ENCODE measurements at regions not wholly inside any gene's neighbourhood (a gene's known extent, or its start where the extent isn't known, plus 50 kb on each side); places are given as distances from the start of the nearest gene placed in this dataset.

GRCh38 chr2:207449642-207450165, 80.1 kb upstream of the CREB1 start:
- no peak for DNase-seq (ENCODE audit: low spot score)

DNA sequence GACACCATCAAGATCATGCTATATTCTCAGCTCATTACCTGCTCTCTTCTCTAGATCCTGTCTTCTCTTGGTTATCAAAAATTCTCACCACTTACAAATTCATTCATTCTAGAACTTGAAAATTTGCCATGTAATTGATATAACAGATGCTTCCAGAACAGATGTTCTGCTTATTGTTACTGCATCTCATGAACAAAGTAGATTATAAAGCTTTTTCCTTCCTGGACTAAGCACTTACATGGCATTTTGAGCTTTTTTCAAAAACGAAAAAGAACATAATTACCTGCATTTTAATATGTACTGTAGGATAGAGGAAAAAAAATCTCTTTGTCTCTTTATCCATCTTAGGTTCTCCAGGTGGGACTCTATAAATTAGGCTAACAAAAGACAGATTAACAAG, 79.6 kb upstream of the CREB1 start:
- no peak for DNase-seq (ENCODE audit: low spot score)

GRCh38 chr2:207458582-207458981, 71.2 kb upstream of the CREB1 start:
- DNase-seq (ENCODE audit: low spot score): no peak

- no peak for DNase-seq (ENCODE audit: low spot score)
Observed at GRCh38 chr2:207459990-207460757, 69.6 kb upstream of the CREB1 start.

DNA sequence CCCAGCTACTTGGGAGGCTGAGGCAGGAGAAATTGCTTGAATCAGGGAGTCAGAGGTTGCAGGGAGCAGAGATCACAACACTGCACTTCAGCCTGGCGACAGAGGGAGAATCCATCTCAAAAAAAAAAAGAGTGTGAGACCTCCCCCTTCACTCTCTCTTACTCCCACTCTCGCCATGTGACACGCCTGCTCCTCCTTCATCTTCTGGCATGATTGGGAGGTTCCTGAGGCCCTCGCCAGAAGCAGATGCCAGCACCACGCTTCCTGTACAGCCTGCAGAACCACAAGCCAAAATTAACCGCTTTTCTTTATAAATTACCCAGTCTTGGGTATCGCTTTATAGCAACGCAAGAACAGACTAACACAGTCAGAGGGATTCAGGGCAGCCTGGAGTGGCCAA, 66.3 kb upstream of the CREB1 start:
- no peak for DNase-seq (ENCODE audit: low spot score)

DNA sequence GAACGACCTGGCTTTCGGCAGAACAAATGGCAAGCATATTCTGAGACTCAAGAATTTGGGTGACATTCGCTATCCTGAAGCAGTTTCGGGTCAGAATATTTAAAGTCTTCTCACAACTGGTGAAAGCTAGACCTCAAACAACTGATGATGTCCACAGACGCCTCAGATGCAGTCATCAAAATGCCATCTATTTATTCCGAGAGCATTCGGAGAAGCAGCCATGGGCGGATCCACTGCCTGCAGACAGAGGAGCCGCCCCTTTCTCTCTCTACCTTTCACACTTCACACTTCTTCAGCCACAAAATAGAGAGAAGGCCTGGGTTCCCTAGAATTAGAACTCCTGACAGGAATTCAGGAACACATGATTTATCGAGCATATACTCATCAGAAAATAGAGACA, 65.8 kb upstream of the CREB1 start:
- DNase-seq (ENCODE audit: low spot score): no peak

- no peak for DNase-seq (ENCODE audit: low spot score)
Observed at GRCh38 chr2:207465894-207466293, 63.9 kb upstream of the CREB1 start.

- DNase-seq (ENCODE audit: low spot score): no peak
Observed at GRCh38 chr2:207467716-207468347, 61.9 kb upstream of the CREB1 start.

DNA sequence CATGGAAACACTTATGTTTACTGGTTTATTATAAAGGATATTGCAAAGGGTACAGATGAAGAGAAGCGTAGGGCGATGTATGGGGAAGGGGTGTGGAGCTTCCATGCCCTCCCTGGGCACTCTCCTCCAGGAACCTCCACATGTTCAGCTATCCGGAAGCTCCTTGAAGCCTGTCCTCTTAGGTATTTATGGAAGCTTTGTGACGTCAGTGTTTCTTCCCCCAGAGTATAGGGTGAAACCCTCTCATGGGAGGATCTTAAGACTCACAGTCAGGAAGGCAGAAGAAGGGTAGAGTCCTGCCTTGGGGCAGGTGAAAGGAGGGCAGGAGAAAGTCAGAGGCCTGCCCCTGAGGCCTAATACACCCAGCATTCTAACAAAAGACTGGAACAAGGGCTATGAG, 61.3 kb upstream of the CREB1 start:
- DNase-seq (ENCODE audit: low spot score): no peak

GRCh38 chr2:207469451-207469850, 60.3 kb upstream of the CREB1 start:
- no peak for DNase-seq (ENCODE audit: low spot score)

- DNase-seq (ENCODE audit: low spot score): no peak
Observed at GRCh38 chr2:207469943-207470729, 59.6 kb upstream of the CREB1 start.

GRCh38 chr2:207471261-207471660, 58.5 kb upstream of the CREB1 start:
- no peak for DNase-seq (ENCODE audit: low spot score)

DNA sequence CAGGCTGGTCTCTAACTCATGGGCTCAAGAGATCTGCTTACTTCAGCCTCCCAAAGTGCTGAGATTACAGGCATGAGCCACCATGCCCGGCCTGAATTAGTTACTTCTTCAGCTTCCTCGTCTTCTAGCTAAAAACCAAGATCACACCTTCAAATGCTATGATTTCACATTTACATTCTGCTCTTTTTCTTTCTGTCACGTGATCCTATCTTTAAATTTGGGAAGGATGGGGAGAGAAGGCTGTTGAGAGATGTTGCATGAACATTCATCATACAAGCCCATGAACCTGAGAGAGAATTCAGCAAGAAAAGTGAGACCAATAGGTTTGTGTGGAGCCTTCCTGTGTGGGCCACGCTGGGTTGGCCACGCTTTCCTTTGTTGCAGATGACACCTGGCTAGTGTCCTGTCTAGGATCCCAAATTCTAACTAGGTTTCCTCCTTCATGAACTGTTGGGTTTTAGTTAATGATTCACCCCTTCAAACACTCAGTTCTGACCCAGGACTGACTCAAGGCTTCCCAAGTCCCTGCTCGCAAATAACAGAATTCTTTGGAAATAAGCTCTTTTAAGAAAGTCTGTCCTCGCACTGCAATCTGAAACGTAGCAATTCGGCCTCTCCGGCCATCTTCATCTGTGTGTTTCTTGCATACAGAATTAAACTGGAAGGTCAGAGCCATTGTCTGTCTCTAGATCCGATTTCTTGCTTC, 57.3 kb upstream of the CREB1 start:
- DNase-seq (ENCODE audit: low spot score): no peak

DNA sequence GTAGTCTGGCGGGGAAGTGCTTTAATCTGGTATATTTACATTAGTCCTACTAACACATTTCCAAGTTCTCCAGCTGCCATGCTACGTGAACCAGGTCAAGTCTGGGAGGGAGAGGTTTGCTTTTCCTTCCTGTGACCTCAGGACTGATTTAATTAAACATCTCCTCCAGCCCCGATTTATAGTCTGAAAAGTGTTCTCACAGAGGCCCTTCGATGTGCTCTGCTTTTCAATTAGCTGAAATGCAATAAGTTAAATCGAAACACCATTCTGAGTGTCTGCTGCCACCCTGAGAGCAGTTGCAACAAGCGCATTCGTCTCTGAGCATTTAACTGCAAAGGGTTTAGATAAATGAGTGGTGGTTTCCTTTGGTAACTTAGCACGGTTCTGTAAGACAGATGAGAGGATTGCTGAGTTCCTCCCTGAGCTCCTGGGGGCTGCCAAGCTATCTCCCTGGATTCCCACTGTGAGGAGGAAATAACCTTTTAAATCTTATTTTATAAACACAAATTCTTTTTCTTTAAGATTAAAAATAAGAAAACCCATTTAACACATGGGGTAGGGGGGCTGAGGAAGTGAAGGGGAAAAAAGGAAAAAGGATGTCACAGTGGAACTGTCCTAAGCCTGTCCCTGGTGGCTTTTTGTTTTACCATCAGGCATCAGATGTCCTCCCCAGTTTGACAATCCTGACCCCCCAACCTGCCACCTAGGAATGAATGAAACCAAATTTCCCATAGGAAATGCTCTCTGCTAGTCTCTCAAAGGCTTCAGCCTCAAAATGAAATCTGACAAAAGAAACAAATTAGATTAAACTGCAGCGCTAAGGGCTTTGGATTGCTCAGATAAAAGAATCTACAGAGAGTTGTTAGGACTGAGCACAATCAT, 56.5 kb upstream of the CREB1 start:
- peak; percentile 43 for DNase-seq (ENCODE audit: low spot score)

DNA sequence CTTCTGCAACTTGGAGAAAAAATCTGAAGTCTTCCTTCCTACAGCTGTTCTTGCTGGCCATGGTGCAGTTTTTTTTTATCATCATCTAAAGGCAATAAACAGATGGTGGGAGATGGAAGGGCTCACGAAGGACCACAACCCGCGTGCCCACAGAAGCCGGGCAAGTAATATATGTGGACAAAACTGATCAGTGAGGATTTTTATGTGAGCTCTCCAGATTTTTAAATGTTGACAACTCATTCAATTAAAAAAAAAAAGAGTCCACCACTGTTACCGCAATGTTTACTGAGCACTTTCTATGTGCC, 55.9 kb upstream of the CREB1 start:
- DNase-seq (ENCODE audit: low spot score): no peak

DNA sequence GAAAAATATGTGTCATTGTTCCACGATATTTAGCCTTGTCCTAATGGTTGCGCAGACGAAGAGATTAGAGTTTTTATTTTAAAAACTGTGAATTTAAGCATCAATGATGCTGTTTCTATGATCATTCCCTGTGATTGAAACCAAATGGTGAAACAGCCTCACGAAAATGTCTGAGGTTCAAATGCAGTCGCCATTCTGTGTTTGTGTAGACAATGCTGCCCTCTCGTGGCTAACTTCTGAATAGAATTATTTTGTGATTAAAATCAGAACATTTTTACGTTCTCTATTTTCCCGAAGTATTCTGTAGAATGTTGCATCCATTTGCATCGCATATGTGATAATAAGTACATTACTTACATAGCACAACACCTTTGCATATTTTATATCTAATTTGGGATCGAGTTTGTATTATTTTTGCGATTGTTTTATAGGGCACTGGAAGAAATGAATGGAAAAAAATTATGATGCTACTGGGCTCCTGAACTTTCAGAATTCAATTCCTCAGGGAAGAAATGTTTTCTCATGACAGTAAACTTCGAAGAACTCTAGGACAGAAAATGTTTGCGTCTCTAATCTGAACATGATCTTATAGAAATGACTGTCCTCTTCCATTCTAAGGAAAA, 54.8 kb upstream of the CREB1 start:
- DNase-seq (ENCODE audit: low spot score): peak; percentile 61

DNA sequence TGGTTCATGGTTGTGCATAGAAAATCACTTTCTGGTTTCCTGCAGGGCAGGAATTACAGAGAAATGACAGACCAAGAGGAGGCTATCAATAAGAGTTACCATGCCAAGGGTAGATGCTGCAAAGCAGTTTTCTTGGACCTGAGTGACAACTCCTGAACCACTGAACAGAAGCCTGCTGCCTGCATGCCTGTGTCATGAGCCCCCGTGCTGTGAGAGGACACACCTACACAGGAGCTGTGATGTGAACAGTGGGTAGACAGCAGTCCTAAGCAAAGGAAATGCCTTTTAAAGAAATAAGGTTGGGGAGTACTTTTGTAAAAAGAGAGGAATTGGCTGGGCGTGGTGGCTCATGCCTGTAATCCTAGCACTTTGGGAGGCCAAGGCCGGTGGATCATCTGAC, 54.2 kb upstream of the CREB1 start:
- no peak for DNase-seq (ENCODE audit: low spot score)

DNA sequence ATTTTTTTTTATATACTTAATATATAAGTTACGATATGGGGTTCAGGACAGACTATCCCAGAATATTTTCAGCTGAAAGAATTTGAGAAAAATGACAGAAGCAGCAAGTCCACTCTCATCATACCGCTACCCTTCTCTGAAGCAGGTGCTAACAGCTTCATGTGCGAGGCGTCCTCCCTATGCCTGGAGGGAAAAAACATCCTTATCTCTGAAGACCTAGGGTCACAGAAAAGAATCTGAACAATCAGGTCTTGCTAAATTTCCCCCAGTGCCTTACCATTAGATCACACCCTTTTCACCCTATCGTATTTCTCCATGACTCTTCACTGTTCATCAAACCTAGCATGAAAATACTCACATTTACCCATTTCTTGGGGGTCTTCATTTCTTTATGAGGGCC, 51.9 kb upstream of the CREB1 start:
- DNase-seq (ENCODE audit: low spot score): no peak

DNA sequence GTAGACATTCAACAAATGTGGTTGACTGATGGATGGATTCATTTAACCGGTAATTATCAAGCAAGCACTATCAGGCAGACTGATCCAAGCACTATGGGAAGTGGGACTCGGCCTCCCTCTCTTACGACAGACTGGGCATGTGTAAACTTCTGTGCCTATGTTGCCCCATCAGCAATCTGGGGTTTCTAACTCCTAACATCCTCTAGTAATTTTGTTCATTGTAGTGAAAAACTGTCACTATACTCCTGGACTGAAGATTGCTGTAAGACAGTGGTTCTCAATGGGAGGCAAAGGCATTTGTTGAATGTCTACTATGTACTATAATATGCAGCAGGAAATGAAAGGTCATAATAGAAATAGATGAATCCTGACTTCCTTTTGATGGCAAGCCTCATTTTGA, 51.2 kb upstream of the CREB1 start:
- no peak for DNase-seq (ENCODE audit: low spot score)

GRCh38 chr2:207479198-207479785, 50.5 kb upstream of the CREB1 start:
- DNase-seq (ENCODE audit: low spot score): no peak

Data from RKO (cell line).